Fibroblast of lung (primary cell): ENCODE measurements at regions not wholly inside any gene's neighbourhood (a gene's known extent, or its start where the extent isn't known, plus 50 kb on each side); places are given as distances from the start of the nearest gene placed in this dataset.
"Not testable (repeated sequence)": the region's sequence is repeated elsewhere in the genome, so short reads cannot be mapped to it uniquely, and the experiment has no call there.

ENCODE experiments used
- DNase-seq, 2 donors: peaks; one replicate each; pipeline versions ENCODE4 v3.0.0 to v3.0.0-alpha.2; 2010; ENCODE audit warnings: low read depth in 2 of 2
- H2AFZ ChIP-seq: 2 replicates; pipeline ENCODE4 v1.5.1; 2012; ENCODE audit warnings: low read length, control low read depth, inconsistent platforms
- H3K27ac ChIP-seq: 2 replicates; pipeline ENCODE4 v1.5.1; 2011; ENCODE audit warnings: low read length, control low read depth; ENCODE audit not compliant: insufficient read depth
- H3K27me3 ChIP-seq: 2 replicates; pipeline ENCODE4 v1.5.1; 2011; ENCODE audit warnings: mild to moderate bottlenecking, low read length; ENCODE audit not compliant: control insufficient read depth, insufficient read depth
- H3K36me3 ChIP-seq: 2 replicates; pipeline ENCODE4 v1.5.1; 2011; ENCODE audit warnings: low read length; ENCODE audit not compliant: control insufficient read depth, insufficient read depth
- H3K4me1 ChIP-seq: 2 replicates; pipeline ENCODE4 v1.5.1; 2011; ENCODE audit warnings: low read length; ENCODE audit not compliant: control insufficient read depth, insufficient read depth; ENCODE audit errors: extremely low read depth
- H3K4me2 ChIP-seq: 2 replicates; pipeline ENCODE4 v1.5.1; 2011; ENCODE audit warnings: low read length, control low read depth; ENCODE audit not compliant: insufficient read depth; ENCODE audit errors: extremely low read depth
- H3K4me3 ChIP-seq, 4 experiments: fragments of 200-600 bp in 1 of 4; sonication (generic) in 1 of 4; replicated peaks in 1 of 4; 2 replicates each; pipeline ENCODE4 v1.5.1; 2011 to 2016; ENCODE audit warnings: low read length in 4 of 4, low read depth in 3 of 4, mild to moderate bottlenecking in 3 of 4, control low read depth in 2 of 4, inconsistent platforms in 1 of 4, mixed read lengths in 1 of 4; ENCODE audit not compliant: insufficient read depth in 1 of 4; ENCODE audit errors: control extremely low read depth in 1 of 4
- H3K79me2 ChIP-seq: 2 replicates; pipeline ENCODE4 v1.5.1; 2012; ENCODE audit warnings: mild to moderate bottlenecking, low read length, inconsistent platforms; ENCODE audit not compliant: control insufficient read depth, insufficient read depth
- H3K9ac ChIP-seq: 2 replicates; pipeline ENCODE4 v1.5.1; 2011; ENCODE audit warnings: mild to moderate bottlenecking, low read length, control low read depth; ENCODE audit not compliant: insufficient read depth
- H3K9me3 ChIP-seq: 2 replicates; pipeline ENCODE4 v1.5.1; 2012; ENCODE audit warnings: low read depth, low read length; ENCODE audit not compliant: control insufficient read depth, insufficient read depth
- H4K20me1 ChIP-seq: 2 replicates; pipeline ENCODE4 v1.5.1; 2011; ENCODE audit warnings: low read length; ENCODE audit not compliant: control insufficient read depth, insufficient read depth; ENCODE audit errors: extremely low read depth

DNA sequence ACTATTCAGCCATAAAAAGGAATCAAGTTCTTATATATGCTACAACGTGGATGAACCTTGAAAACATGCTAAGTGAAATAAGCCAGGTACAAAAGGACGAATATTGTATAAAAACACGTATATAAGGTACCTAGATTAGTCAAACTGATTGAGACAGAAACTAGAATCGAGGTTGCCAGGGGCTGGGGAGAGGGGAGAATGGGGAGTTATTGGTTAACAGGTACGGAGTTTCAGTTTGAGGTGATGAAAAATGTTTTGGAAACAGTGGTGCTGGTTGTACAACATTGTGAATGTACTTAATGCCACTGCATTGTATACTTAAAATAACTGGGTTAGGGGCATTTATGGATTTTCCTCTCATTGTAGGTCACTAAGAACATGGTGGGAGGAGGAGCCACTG, 117.0 kb upstream of the PLGLB2 start:
- H3K36me3 ChIP-seq, H3K9me3 ChIP-seq, H3K79me2 ChIP-seq, H4K20me1 ChIP-seq, H3K27me3 ChIP-seq, H3K27ac ChIP-seq, H2AFZ ChIP-seq, H3K4me3 ChIP-seq, H3K4me1 ChIP-seq, DNase-seq, H3K4me2 ChIP-seq, H3K9ac ChIP-seq: not testable (repeated sequence)

GRCh38 chr2:87631402-87631801, 116.5 kb upstream of the PLGLB2 start:
- not testable (repeated sequence) for H3K27me3 ChIP-seq, H3K27ac ChIP-seq, DNase-seq, H3K36me3 ChIP-seq, H3K9ac ChIP-seq, H3K4me2 ChIP-seq, H3K9me3 ChIP-seq, H3K4me3 ChIP-seq, H3K4me1 ChIP-seq, H4K20me1 ChIP-seq, H2AFZ ChIP-seq, H3K79me2 ChIP-seq

- not testable (repeated sequence) for H3K36me3 ChIP-seq, H3K4me2 ChIP-seq, H3K9me3 ChIP-seq, H2AFZ ChIP-seq, H3K27me3 ChIP-seq, H4K20me1 ChIP-seq, H3K4me3 ChIP-seq, H3K79me2 ChIP-seq, H3K27ac ChIP-seq, H3K4me1 ChIP-seq, DNase-seq, H3K9ac ChIP-seq
Measured at GRCh38 chr2:87633287-87633963, 114.5 kb upstream of the PLGLB2 start.

DNA sequence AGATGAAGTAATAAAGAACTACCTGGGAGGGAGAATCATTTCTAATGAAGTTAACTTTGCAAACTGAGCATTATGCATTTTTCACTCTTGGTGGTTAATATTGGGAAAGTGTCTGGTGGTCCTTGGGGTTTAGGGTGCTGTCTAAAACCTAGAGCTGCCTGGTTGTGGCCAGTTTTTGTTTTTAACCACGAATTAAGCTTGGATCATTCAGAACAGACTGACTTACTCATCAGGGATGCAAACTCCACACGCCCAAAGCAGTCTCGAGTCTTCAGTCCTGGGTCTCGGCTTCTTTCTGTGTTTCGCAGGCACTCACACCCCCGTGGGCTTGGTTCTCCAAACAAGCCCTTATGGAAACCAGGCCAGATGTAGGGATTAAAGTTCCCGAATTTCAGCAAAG, 113.8 kb upstream of the PLGLB2 start:
- not testable (repeated sequence) for H3K4me3 ChIP-seq, H2AFZ ChIP-seq, H3K27me3 ChIP-seq, DNase-seq, H3K79me2 ChIP-seq, H3K9ac ChIP-seq, H3K4me1 ChIP-seq, H4K20me1 ChIP-seq, H3K9me3 ChIP-seq, H3K27ac ChIP-seq, H3K4me2 ChIP-seq, H3K36me3 ChIP-seq

DNA sequence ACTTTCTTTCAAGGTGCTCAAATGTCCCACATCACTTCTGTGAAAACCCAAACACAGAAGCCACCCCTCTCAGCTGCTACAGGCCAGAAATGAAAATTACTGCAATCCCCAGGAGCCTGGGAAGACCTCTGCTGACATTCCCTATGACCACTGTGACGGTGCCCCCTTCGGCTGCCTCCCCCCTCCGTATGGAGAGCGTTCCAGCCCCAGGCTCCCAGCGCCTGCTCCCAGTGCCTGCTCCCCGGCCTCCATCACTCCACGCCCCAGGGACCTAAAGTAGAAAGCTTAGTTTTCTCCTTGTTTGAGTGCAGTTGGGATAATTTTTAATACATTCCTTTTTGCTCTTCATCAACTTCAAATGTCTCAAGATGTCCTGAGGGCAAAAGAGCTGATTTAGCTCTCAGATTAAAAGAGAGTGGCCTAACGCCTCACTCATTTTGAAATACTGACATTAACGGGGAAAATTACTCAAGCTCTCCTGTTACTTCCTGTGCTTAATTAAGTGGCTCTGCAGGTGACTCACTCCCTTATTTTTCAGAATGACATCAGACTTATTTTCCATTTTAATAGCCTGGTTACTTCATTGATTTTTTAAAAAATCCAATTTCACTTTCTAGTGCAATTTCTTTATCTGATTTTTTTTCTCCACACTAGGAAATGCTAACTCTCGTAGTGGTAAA, 112.8 kb upstream of the PLGLB2 start:
- DNase-seq, result peak in 1 of 2 donors; percentile 8
- H3K27ac ChIP-seq, H3K36me3 ChIP-seq, H4K20me1 ChIP-seq, H3K4me1 ChIP-seq, H3K9me3 ChIP-seq, H3K4me2 ChIP-seq, H3K79me2 ChIP-seq, H3K27me3 ChIP-seq, H3K9ac ChIP-seq, H2AFZ ChIP-seq, H3K4me3 ChIP-seq: not testable (repeated sequence)

- H4K20me1 ChIP-seq, DNase-seq, H3K36me3 ChIP-seq, H3K4me1 ChIP-seq, H3K9ac ChIP-seq, H3K27ac ChIP-seq, H3K9me3 ChIP-seq, H3K4me2 ChIP-seq, H3K79me2 ChIP-seq, H3K4me3 ChIP-seq, H3K27me3 ChIP-seq, H2AFZ ChIP-seq: not testable (repeated sequence)
Measured at GRCh38 chr2:87636246-87636645, 111.6 kb upstream of the PLGLB2 start.

DNA sequence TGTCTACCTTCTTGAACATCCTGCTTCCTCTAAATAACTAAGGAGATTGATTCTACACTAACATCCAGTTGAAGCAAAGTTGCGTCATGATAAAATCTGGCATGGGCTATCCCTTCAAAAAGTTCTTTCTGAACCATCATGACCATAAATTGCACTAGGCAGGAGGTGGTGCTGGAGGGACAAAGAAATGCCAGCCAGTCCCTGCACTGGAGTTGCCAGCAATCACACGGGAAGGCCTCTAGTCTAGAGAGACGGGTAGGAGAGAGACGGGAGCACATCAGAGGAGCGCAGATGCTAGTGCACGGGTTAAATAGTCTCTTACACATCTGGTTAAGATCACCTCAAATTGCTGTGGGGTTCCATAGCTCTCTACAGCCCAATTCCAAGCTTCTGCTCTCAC, 111.2 kb upstream of the PLGLB2 start:
- H3K4me3 ChIP-seq, H3K79me2 ChIP-seq, H4K20me1 ChIP-seq, H3K27me3 ChIP-seq, H2AFZ ChIP-seq, H3K36me3 ChIP-seq, H3K9ac ChIP-seq, H3K4me1 ChIP-seq, H3K9me3 ChIP-seq, H3K27ac ChIP-seq, DNase-seq, H3K4me2 ChIP-seq: not testable (repeated sequence)
